ENCODE measurements at regions not wholly inside any gene's neighbourhood (a gene's known extent, or its start where the extent isn't known, plus 50 kb on each side); places are given as distances from the start of the nearest gene placed in this dataset.
"Not testable (repeated sequence)": the region's sequence is repeated elsewhere in the genome, so short reads cannot be mapped to it uniquely, and the experiment has no call there.

GRCh38 chr9:80664327-80665210, 1024.8 kb downstream of the TLE1 start:
- ChIA-PET CTCF (no interaction called here), POLR2A (no interaction called here)
- ATAC-seq, result no peak

GRCh38 chr9:80659751-80660150, 1029.6 kb downstream of the TLE1 start:
- H3K4me3 ChIP-seq (ENCODE audit: low read length); ATAC-seq; H3K36me3 Mint-ChIP-seq; H3K27me3 ChIP-seq (ENCODE audit: control insufficient read depth in 2 of 2, insufficient read depth in 2 of 2, low read length in 2 of 2); H3K4me3 Mint-ChIP-seq; DNase-seq; POLR2A ChIA-PET; intact Hi-C loops (cut with micrococcal nuclease); CTCF ChIA-PET; H3K9me3 ChIP-seq (ENCODE audit: control insufficient read depth in 2 of 3, low read length in 3 of 3); H3K27ac Mint-ChIP-seq; H3K27ac ChIP-seq (ENCODE audit: low read depth, low read length); H3K4me1 ChIP-seq (ENCODE audit: control insufficient read depth in 2 of 2, insufficient read depth in 2 of 2, low read length in 2 of 2); H3K4me1 Mint-ChIP-seq; H3K36me3 ChIP-seq (ENCODE audit: control insufficient read depth in 2 of 3, insufficient read depth in 3 of 3, low read length in 3 of 3); H3K27me3 Mint-ChIP-seq: not testable (repeated sequence)
- peaks cover 0 to 19% (median 7%) of the 10 kb centered on the region in 11 donors for H3K9me3 Mint-ChIP-seq

More at GRCh38 chr9:80664327-80665210, 1024.8 kb downstream of the TLE1 start:
- no peak overlapping the region for H3K4me3 ChIP-seq (ENCODE audit: low read length)
- no peak for DNase-seq
- no peak overlapping the region for H3K27ac Mint-ChIP-seq
- H3K9me3 Mint-ChIP-seq, result peaks cover 3 to 25% (median 14%) of the 10 kb centered on the region in 11 donors
- H3K36me3 ChIP-seq (ENCODE audit: control insufficient read depth in 2 of 3, insufficient read depth in 3 of 3, low read length in 3 of 3), result no peaks in the 10 kb centered on the region
- no peaks in the 10 kb centered on the region for H3K4me1 Mint-ChIP-seq
- no peaks in the 10 kb centered on the region for H3K27me3 ChIP-seq (ENCODE audit: control insufficient read depth in 2 of 2, insufficient read depth in 2 of 2, low read length in 2 of 2)
- H3K4me1 ChIP-seq (ENCODE audit: control insufficient read depth in 2 of 2, insufficient read depth in 2 of 2, low read length in 2 of 2), result no peaks in the 10 kb centered on the region
- no peaks in the 10 kb centered on the region for H3K9me3 ChIP-seq (ENCODE audit: control insufficient read depth in 2 of 3, low read length in 3 of 3)
- H3K4me3 Mint-ChIP-seq, result no peak overlapping the region
- H3K27ac ChIP-seq (ENCODE audit: low read depth, low read length), result no peak overlapping the region
- no peaks in the 10 kb centered on the region for H3K27me3 Mint-ChIP-seq
- intact Hi-C loops (cut with micrococcal nuclease), result no loop called here
- H3K36me3 Mint-ChIP-seq, result peaks cover 0 to 9% (median 0%) of the 10 kb centered on the region in 5 donors

- DNase-seq (no peak), ATAC-seq (no peak)
- Histone ChIP-seq H3K27ac (ENCODE audit: low read depth, low read length) (no peak overlapping the region), H3K4me1 (ENCODE audit: control insufficient read depth in 2 of 2, insufficient read depth in 2 of 2, low read length in 2 of 2) (no peaks in the 10 kb centered on the region), H3K4me3 (ENCODE audit: low read length) (no peak overlapping the region), H3K27me3 (ENCODE audit: control insufficient read depth in 2 of 2, insufficient read depth in 2 of 2, low read length in 2 of 2) (no peaks in the 10 kb centered on the region), H3K36me3 (ENCODE audit: control insufficient read depth in 2 of 3, insufficient read depth in 3 of 3, low read length in 3 of 3) (no peaks in the 10 kb centered on the region), H3K9me3 (ENCODE audit: control insufficient read depth in 2 of 3, low read length in 3 of 3) (no peaks in the 10 kb centered on the region)
- Mint-ChIP-seq H3K9me3 (peaks cover 0 to 6% (median 1%) of the 10 kb centered on the region in 11 donors), H3K36me3 (no peaks in the 10 kb centered on the region), H3K27me3 (no peaks in the 10 kb centered on the region), H3K4me3 (no peak overlapping the region), H3K27ac (no peak overlapping the region), H3K4me1 (no peaks in the 10 kb centered on the region)
- POLR2A ChIA-PET, result no interaction called here
- CTCF ChIA-PET, result no interaction called here
- intact Hi-C loops (cut with micrococcal nuclease), result no loop called here
Observed at GRCh38 chr9:80651044-80651443, 1038.3 kb downstream of the TLE1 start.

- CTCF ChIA-PET, result no interaction called here
Observed at GRCh38 chr9:80649496-80649895, 1039.9 kb downstream of the TLE1 start.

GRCh38 chr9:80649001-80649420, 1040.3 kb downstream of the TLE1 start:
- no peak overlapping the region for H3K27ac ChIP-seq (ENCODE audit: low read depth, low read length)
- H3K4me3 ChIP-seq (ENCODE audit: low read length), result no peak overlapping the region
- no peaks in the 10 kb centered on the region for H3K36me3 ChIP-seq (ENCODE audit: control insufficient read depth in 2 of 3, insufficient read depth in 3 of 3, low read length in 3 of 3)
- H3K4me1 ChIP-seq (ENCODE audit: control insufficient read depth in 2 of 2, insufficient read depth in 2 of 2, low read length in 2 of 2), result no peaks in the 10 kb centered on the region
- ChIA-PET POLR2A (no interaction called here), CTCF (no interaction called here)
- peaks cover 0 to 8% (median 2%) of the 10 kb centered on the region in 11 donors for H3K9me3 Mint-ChIP-seq
- H3K36me3 Mint-ChIP-seq, result no peaks in the 10 kb centered on the region
- no peak for DNase-seq
- no peaks in the 10 kb centered on the region for H3K27me3 ChIP-seq (ENCODE audit: control insufficient read depth in 2 of 2, insufficient read depth in 2 of 2, low read length in 2 of 2)
- no peaks in the 10 kb centered on the region for H3K27me3 Mint-ChIP-seq
- no peaks in the 10 kb centered on the region for H3K4me1 Mint-ChIP-seq
- H3K27ac Mint-ChIP-seq, result no peak overlapping the region
- intact Hi-C loops (cut with micrococcal nuclease), result no loop called here
- no peak for ATAC-seq
- no peak overlapping the region for H3K4me3 Mint-ChIP-seq
- no peaks in the 10 kb centered on the region for H3K9me3 ChIP-seq (ENCODE audit: control insufficient read depth in 2 of 3, low read length in 3 of 3)

More at GRCh38 chr9:80649496-80649895, 1039.9 kb downstream of the TLE1 start:
- ATAC-seq, result no peak
- Histone ChIP-seq H3K36me3 (ENCODE audit: control insufficient read depth in 2 of 3, insufficient read depth in 3 of 3, low read length in 3 of 3) (no peaks in the 10 kb centered on the region), H3K4me1 (ENCODE audit: control insufficient read depth in 2 of 2, insufficient read depth in 2 of 2, low read length in 2 of 2) (no peaks in the 10 kb centered on the region), H3K4me3 (ENCODE audit: low read length) (no peak overlapping the region), H3K27ac (ENCODE audit: low read depth, low read length) (no peak overlapping the region), H3K27me3 (ENCODE audit: control insufficient read depth in 2 of 2, insufficient read depth in 2 of 2, low read length in 2 of 2) (no peaks in the 10 kb centered on the region), H3K9me3 (ENCODE audit: control insufficient read depth in 2 of 3, low read length in 3 of 3) (no peaks in the 10 kb centered on the region)
- no peak overlapping the region for H3K27ac Mint-ChIP-seq
- no peak overlapping the region for H3K4me3 Mint-ChIP-seq
- no peak for DNase-seq
- H3K27me3 Mint-ChIP-seq, result no peaks in the 10 kb centered on the region
- intact Hi-C loops (cut with micrococcal nuclease), result no loop called here
- H3K36me3 Mint-ChIP-seq, result no peaks in the 10 kb centered on the region
- POLR2A ChIA-PET, result no interaction called here
- no peaks in the 10 kb centered on the region for H3K4me1 Mint-ChIP-seq
- H3K9me3 Mint-ChIP-seq, result peaks cover 0 to 7% (median under 1%) of the 10 kb centered on the region in 11 donors

- no peak for DNase-seq
- ATAC-seq, result no peak
- H3K4me3 Mint-ChIP-seq, result no peak overlapping the region
- no peak overlapping the region for H3K27ac ChIP-seq (ENCODE audit: low read depth, low read length)
- H3K27me3 Mint-ChIP-seq, result no peaks in the 10 kb centered on the region
- CTCF ChIA-PET, result no interaction called here
- intact Hi-C loops (cut with micrococcal nuclease), result no loop called here
- H3K4me1 Mint-ChIP-seq, result no peaks in the 10 kb centered on the region
- no peaks in the 10 kb centered on the region for H3K27me3 ChIP-seq (ENCODE audit: control insufficient read depth in 2 of 2, insufficient read depth in 2 of 2, low read length in 2 of 2)
- no peak overlapping the region for H3K27ac Mint-ChIP-seq
- no peaks in the 10 kb centered on the region for H3K4me1 ChIP-seq (ENCODE audit: control insufficient read depth in 2 of 2, insufficient read depth in 2 of 2, low read length in 2 of 2)
- H3K36me3 ChIP-seq (ENCODE audit: control insufficient read depth in 2 of 3, insufficient read depth in 3 of 3, low read length in 3 of 3), result no peaks in the 10 kb centered on the region
- no peaks in the 10 kb centered on the region for H3K9me3 ChIP-seq (ENCODE audit: control insufficient read depth in 2 of 3, low read length in 3 of 3)
- POLR2A ChIA-PET, result no interaction called here
- H3K36me3 Mint-ChIP-seq, result no peaks in the 10 kb centered on the region
- peaks cover 0 to 8% (median 2%) of the 10 kb centered on the region in 11 donors for H3K9me3 Mint-ChIP-seq
- H3K4me3 ChIP-seq (ENCODE audit: low read length), result no peak overlapping the region
Observed at GRCh38 chr9:80648336-80648735, 1041.0 kb downstream of the TLE1 start.

- Mint-ChIP-seq H3K27ac (no peak overlapping the region), H3K9me3 (peaks cover 0 to 8% (median 0%) of the 10 kb centered on the region in 11 donors), H3K27me3 (no peaks in the 10 kb centered on the region), H3K36me3 (no peaks in the 10 kb centered on the region), H3K4me1 (no peaks in the 10 kb centered on the region), H3K4me3 (no peak overlapping the region)
- no peaks in the 10 kb centered on the region for H3K4me1 ChIP-seq (ENCODE audit: control insufficient read depth in 2 of 2, insufficient read depth in 2 of 2, low read length in 2 of 2)
- CTCF ChIA-PET, result no interaction called here
- DNase-seq (no peak), ATAC-seq (no peak)
- H3K36me3 ChIP-seq (ENCODE audit: control insufficient read depth in 2 of 3, insufficient read depth in 3 of 3, low read length in 3 of 3), result no peaks in the 10 kb centered on the region
- POLR2A ChIA-PET, result no interaction called here
- H3K4me3 ChIP-seq (ENCODE audit: low read length), result no peak overlapping the region
- no peaks in the 10 kb centered on the region for H3K27me3 ChIP-seq (ENCODE audit: control insufficient read depth in 2 of 2, insufficient read depth in 2 of 2, low read length in 2 of 2)
- intact Hi-C loops (cut with micrococcal nuclease), result no loop called here
- H3K27ac ChIP-seq (ENCODE audit: low read depth, low read length), result no peak overlapping the region
- no peaks in the 10 kb centered on the region for H3K9me3 ChIP-seq (ENCODE audit: control insufficient read depth in 2 of 3, low read length in 3 of 3)
Observed at GRCh38 chr9:80646211-80646610, 1043.1 kb downstream of the TLE1 start.

All from naive thymus-derived CD4-positive, alpha-beta T cell (primary cell).